Ovary (tissue), 3 donors: ENCODE measurements at regions not wholly inside any gene's neighbourhood (a gene's known extent, or its start where the extent isn't known, plus 50 kb on each side); places are given as distances from the start of the nearest gene placed in this dataset.

Experiments used
- CTCF ChIP-seq, 3 donors: fragments of 450-650 bp in 2 of 3; fragments of 200-600 bp in 1 of 3; IDR thresholded peaks; one replicate each; pipeline versions ENCODE4 v1.5.1 to v1.8.0; 2016 to 2022; ENCODE audit warnings: antibody characterized with exemption in 3 of 3, mild to moderate bottlenecking in 1 of 3
- POLR2A ChIP-seq: fragments of 450-650 bp; IDR thresholded peaks from one replicate; pipeline ENCODE4 v1.6.1; 2017; ENCODE audit warnings: antibody characterized with exemption, mild to moderate bottlenecking, moderate library complexity
- donor health status: DM: no; HTN: no; CAD: no.

GRCh38 chr6:133179481-133179880 is 61.7 kb upstream of the EYA4 start:
- TF ChIP-seq POLR2A (no peak), CTCF (IDR thresholded peaks at IDR 0.05) (no peak)
